ENCODE measurements at regions not wholly inside any gene's neighbourhood (a gene's known extent, or its start where the extent isn't known, plus 50 kb on each side); places are given as distances from the start of the nearest gene placed in this dataset.

GRCh38 chr4:64821219-64821976 is 412.1 kb upstream of the TECRL start:
- TF ChIP-seq, protein P1, sequence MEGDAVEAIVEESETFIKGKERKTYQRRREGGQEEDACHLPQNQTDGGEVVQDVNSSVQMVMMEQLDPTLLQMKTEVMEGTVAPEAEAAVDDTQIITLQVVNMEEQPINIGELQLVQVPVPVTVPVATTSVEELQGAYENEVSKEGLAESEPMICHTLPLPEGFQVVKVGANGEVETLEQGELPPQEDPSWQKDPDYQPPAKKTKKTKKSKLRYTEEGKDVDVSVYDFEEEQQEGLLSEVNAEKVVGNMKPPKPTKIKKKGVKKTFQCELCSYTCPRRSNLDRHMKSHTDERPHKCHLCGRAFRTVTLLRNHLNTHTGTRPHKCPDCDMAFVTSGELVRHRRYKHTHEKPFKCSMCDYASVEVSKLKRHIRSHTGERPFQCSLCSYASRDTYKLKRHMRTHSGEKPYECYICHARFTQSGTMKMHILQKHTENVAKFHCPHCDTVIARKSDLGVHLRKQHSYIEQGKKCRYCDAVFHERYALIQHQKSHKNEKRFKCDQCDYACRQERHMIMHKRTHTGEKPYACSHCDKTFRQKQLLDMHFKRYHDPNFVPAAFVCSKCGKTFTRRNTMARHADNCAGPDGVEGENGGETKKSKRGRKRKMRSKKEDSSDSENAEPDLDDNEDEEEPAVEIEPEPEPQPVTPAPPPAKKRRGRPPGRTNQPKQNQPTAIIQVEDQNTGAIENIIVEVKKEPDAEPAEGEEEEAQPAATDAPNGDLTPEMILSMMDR (conservative IDR thresholded peaks at IDR 0.05; ENCODE audit: low read length): no peak
- no peak for TF ChIP-seq EZH2phosphoT487 (IDR thresholded peaks at IDR 0.05; ENCODE audit: borderline replicate concordance, low read depth, low read length)

Measured in OCI-LY7 (cell line).